ENCODE measurements at regions not wholly inside any gene's neighbourhood (a gene's known extent, or its start where the extent isn't known, plus 50 kb on each side); places are given as distances from the start of the nearest gene placed in this dataset.
"Not testable (repeated sequence)": the region's sequence is repeated elsewhere in the genome, so short reads cannot be mapped to it uniquely, and the experiment has no call there.

DNA sequence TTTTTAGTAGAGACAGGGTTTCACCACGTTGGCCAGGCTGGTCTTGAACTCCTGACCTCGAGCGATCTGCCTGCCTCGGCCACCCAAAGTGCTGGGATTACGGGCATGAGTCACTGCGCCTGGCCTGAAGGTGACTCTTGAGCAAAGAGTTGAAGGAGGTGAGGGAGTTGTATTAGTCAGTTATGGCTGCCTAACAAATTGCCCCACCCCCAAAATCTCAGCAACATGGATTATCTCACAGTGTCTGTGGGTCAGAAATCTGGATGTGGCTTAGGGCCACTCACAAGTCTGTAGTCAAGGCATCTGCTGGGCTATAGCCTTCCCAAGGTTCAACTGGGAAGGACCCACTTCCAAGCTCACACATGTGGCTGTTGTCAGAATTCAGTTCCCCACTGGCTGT, 52.8 kb upstream of the ADGRE5 start:
- TF ChIP-seq, protein P1, sequence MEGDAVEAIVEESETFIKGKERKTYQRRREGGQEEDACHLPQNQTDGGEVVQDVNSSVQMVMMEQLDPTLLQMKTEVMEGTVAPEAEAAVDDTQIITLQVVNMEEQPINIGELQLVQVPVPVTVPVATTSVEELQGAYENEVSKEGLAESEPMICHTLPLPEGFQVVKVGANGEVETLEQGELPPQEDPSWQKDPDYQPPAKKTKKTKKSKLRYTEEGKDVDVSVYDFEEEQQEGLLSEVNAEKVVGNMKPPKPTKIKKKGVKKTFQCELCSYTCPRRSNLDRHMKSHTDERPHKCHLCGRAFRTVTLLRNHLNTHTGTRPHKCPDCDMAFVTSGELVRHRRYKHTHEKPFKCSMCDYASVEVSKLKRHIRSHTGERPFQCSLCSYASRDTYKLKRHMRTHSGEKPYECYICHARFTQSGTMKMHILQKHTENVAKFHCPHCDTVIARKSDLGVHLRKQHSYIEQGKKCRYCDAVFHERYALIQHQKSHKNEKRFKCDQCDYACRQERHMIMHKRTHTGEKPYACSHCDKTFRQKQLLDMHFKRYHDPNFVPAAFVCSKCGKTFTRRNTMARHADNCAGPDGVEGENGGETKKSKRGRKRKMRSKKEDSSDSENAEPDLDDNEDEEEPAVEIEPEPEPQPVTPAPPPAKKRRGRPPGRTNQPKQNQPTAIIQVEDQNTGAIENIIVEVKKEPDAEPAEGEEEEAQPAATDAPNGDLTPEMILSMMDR (IDR thresholded peaks at IDR 0.05; ENCODE audit: low read depth, low read length): no peak
- DNase-seq (ENCODE audit: extremely low read depth, low read depth): no peak

DNA sequence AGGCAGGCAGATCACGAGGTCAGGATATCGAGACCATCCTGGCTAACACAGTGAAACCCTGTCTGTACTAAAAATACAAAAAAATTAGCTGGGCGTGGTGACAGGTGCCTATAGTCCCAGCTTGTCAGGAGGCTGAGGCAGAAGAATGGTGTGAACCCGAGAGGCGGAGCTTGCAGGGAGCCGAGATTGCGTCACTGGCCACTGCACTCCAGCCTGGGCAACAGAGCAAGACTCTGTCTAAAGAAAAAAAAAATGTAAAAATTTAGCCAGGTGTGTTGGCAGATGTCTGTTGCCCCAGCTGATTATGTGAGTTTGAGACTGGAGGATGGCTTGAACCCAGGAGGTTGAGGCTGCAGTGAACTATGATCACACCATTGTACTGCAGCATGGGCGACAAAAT, 54.2 kb upstream of the ADGRE5 start:
- DNase-seq (ENCODE audit: extremely low read depth, low read depth): not testable (repeated sequence)

DNA sequence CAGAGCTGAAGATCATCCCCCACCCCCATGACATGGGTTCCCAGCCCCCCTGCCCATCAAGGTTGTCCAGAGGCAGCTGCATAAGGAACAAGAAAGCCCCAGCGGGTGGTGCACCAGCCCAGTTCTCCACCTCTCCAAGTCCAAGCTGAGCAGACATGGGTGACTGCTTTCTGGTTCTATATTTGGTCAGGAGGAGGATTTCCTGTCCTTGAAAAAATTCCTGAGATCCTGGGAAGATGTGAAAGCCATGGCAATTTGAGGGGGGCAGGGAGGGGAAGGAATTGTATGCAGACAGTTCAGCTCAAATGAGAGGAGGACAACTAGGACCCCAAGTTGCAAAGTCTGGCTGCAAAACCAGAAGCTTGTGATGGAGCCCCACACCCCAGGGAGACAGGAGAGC, 55.4 kb upstream of the ADGRE5 start:
- DNase-seq (ENCODE audit: extremely low read depth, low read depth): no peak
- TF ChIP-seq, protein P1 (IDR thresholded peaks at IDR 0.05; ENCODE audit: low read depth, low read length): no peak

DNA sequence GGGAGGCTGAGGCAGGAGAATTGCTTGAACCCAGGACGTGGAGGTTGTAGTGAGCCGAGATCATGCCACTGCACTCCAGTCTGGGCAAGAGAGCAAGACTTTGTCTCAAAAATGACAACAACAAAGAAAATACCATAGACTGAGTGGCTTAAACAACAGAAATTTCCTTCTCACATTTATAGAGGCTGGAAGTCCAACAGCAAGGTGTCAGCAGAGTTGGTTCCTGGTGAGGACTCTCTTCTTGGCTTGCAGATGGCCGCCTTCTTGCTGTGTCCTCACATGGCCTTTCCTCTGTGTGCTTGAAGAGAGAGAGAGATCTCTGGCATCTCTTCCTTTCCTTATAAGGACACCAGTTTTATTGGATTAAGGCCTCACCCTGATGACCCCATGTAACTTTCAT, 56.1 kb upstream of the ADGRE5 start:
- TF ChIP-seq, protein P1 (IDR thresholded peaks at IDR 0.05; ENCODE audit: low read depth, low read length): no peak
- no peak for DNase-seq (ENCODE audit: extremely low read depth, low read depth)

DNA sequence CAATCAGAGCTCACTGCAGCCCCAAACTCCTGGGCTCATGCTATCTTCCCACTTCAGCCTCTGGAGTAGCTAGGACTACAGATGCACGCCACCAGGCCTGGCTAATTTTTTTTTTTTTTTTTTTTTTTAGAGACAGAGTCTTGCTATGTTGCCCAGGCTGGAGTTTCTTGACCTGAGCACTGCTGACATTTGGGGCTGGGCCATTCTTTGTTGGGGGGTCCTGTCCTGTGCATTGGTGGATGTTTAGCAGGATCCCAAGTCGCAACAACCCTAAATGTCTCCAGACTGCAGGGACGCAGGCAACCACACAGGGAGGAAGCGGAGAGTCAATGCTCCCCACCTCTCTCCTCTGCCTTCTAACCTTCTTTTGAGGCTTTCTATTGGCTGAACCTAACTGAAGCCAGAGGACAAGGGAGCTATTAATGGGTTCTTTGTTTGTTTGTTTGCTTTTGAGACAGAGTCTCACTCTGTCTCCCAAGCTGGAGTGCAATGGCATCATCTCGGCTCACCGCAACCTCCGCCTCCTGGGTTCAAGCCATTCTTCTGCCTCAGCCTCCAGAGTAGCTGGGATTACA, 58.3 kb upstream of the ADGRE5 start:
- no peak for DNase-seq (ENCODE audit: extremely low read depth, low read depth)
- TF ChIP-seq, protein P1 (IDR thresholded peaks at IDR 0.05; ENCODE audit: low read depth, low read length): no peak

DNA sequence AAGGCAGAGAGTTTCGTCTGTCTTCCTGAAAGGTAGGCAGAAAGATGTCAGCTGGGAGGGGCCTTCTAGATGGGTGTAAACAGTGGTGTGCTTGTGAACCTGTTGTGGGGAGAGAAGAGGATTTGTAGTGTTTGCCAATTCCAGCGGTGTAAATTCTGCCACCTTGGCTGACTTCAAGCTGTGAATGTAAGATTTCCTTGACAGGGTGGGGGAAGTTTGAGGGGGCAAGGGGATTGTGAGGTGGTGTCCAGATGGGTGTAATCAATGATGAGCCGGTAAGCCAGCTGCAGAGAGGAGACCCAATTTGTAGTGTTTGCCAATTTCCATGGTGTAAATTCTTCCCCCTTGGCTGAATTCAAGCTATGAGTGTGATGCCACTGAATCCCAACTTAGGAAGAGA, 61.0 kb upstream of the ADGRE5 start:
- no peak for DNase-seq (ENCODE audit: extremely low read depth, low read depth)
- TF ChIP-seq, protein P1 (IDR thresholded peaks at IDR 0.05; ENCODE audit: low read depth, low read length): no peak

DNA sequence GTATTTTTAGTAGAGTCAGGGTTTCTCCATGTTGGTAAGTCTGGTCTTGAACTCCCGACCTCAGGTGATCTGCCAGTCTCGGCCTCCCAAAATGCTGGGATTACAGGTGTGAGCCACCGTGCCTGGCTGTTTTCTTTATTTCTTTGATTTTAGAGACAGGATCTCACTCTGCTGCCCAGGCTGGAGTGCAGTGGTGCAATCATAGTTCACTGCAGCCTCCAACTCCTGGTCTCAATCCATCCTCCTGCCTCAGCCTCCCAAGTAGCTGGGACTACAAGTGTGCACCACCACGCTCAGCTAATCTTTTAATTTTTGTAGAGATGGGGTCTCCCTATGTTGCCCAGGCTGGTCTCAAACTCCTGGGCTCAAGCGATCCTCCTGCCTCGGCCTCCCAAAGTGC, 61.5 kb upstream of the ADGRE5 start:
- DNase-seq (ENCODE audit: extremely low read depth, low read depth): not testable (repeated sequence)

DNA sequence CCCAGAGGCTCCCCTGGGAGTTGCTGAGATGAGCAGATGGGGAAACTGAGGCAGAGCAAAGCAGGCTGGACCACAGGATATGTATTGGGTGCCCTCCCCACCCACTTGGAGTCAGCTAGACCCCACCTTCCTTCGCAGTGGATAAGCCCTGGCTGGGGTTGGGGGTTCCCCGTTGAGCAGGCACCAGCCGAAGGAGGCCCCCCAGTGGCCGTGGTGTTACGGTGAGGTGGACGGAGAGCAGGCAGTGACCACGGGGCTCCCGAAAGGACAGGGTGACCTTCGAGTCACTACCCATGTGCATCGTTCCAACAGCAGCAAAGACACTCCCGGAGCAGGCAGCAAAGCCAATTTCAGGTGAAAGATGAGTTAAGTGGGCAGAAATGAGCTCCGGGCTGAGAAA, 62.4 kb upstream of the ADGRE5 start:
- TF ChIP-seq, protein P1 (IDR thresholded peaks at IDR 0.05; ENCODE audit: low read depth, low read length): peak; percentile 23
- no peak for DNase-seq (ENCODE audit: extremely low read depth, low read depth)
